ENCODE measurements at regions not wholly inside any gene's neighbourhood (a gene's known extent, or its start where the extent isn't known, plus 50 kb on each side); places are given as distances from the start of the nearest gene placed in this dataset.
A peak's percentile ranks its signal among the peaks of the same experiment; 100 is the strongest.
"Not testable (repeated sequence)": the region's sequence is repeated elsewhere in the genome, so short reads cannot be mapped to it uniquely, and the experiment has no call there.

GRCh38 chr2:131674174-131674507, 146.5 kb downstream of the CCDC74A start:
- H3K9me1 ChIP-seq (ENCODE audit: control insufficient read depth, extremely low read depth, insufficient read depth, low read length): no peaks in the 10 kb centered on the region
- no peaks in the 10 kb centered on the region for H3K9me3 ChIP-seq (ENCODE audit: control insufficient read depth, low read depth, low read length)
- H3K9ac ChIP-seq (ENCODE audit: control insufficient read depth, extremely low read depth, insufficient read depth, low read length): no peak overlapping the region
- no peaks in the 10 kb centered on the region for H3K36me3 ChIP-seq (ENCODE audit: control insufficient read depth in 2 of 2, extremely low read depth in 1 of 2, insufficient read depth in 2 of 2, low read length in 2 of 2)
- H3K4me3 ChIP-seq (ENCODE audit: control insufficient read depth in 2 of 3, extremely low read depth in 1 of 3, insufficient read depth in 2 of 3, low read depth in 1 of 3, low read length in 3 of 3): no peak overlapping the region
- TF ChIP-seq CTCF (optimal IDR thresholded peaks at IDR 0.05 in 1 of 3, IDR thresholded peaks at IDR 0.05 in 1 of 3, conservative IDR thresholded peaks at IDR 0.05 in 1 of 3; ENCODE audit: extremely low read depth in 1 of 3, insufficient read depth in 2 of 3, low read length in 3 of 3) (no peak), EZH2 (IDR thresholded peaks at IDR 0.05; ENCODE audit: low read length) (no peak)
- peak overlapping the region; percentile 37 for H3K4me2 ChIP-seq (ENCODE audit: control insufficient read depth, extremely low read depth, insufficient read depth, low read depth, low read length)
- no peaks in the 10 kb centered on the region for H4K20me1 ChIP-seq (ENCODE audit: control insufficient read depth, extremely low read depth, insufficient read depth, low read length)
- dilution Hi-C loops (cut with MboI; ENCODE audit: extremely low pct_ligation_motif_present, low sequenced_read_pairs): no loop called here
- H3K27me3 ChIP-seq (ENCODE audit: control insufficient read depth, extremely low read depth, insufficient read depth, low read length): peaks cover 4% of the 10 kb centered on the region
- H3K79me2 ChIP-seq (ENCODE audit: control insufficient read depth, insufficient read depth, low read length): no peaks in the 10 kb centered on the region
- H3K27ac ChIP-seq (ENCODE audit: control insufficient read depth, insufficient read depth, low read length): no peak overlapping the region
- FAIRE-seq: no peak
- peaks cover 23% of the 10 kb centered on the region for H3K4me1 ChIP-seq (ENCODE audit: control insufficient read depth, extremely low read depth, insufficient read depth, low read length)
- no peak for DNase-seq (ENCODE audit: low read depth, low spot score)
- H2AFZ ChIP-seq (ENCODE audit: control insufficient read depth, low read length): no peak overlapping the region

GRCh38 chr2:131681611-131682121, 154.0 kb downstream of the CCDC74A start:
- dilution Hi-C loops (cut with MboI; ENCODE audit: extremely low pct_ligation_motif_present, low sequenced_read_pairs); DNase-seq (ENCODE audit: low read depth, low spot score); H3K36me3 ChIP-seq (ENCODE audit: control insufficient read depth in 2 of 2, extremely low read depth in 1 of 2, insufficient read depth in 2 of 2, low read length in 2 of 2); H3K9me1 ChIP-seq (ENCODE audit: control insufficient read depth, extremely low read depth, insufficient read depth, low read length); H4K20me1 ChIP-seq (ENCODE audit: control insufficient read depth, extremely low read depth, insufficient read depth, low read length); FAIRE-seq; H3K9me3 ChIP-seq (ENCODE audit: control insufficient read depth, low read depth, low read length); H3K27me3 ChIP-seq (ENCODE audit: control insufficient read depth, extremely low read depth, insufficient read depth, low read length): not testable (repeated sequence)
- H3K4me1 ChIP-seq (ENCODE audit: control insufficient read depth, extremely low read depth, insufficient read depth, low read length): peaks cover 20% of the 10 kb centered on the region
- peak overlapping the region; percentile 63 for H3K27ac ChIP-seq (ENCODE audit: control insufficient read depth, insufficient read depth, low read length)
- peak overlapping the region; percentile 67 for H3K9ac ChIP-seq (ENCODE audit: control insufficient read depth, extremely low read depth, insufficient read depth, low read length)
- H3K4me3 ChIP-seq (ENCODE audit: control insufficient read depth in 2 of 3, extremely low read depth in 1 of 3, insufficient read depth in 2 of 3, low read depth in 1 of 3, low read length in 3 of 3): peak overlapping the region; percentile 69 to 85 (median 81)
- H3K4me2 ChIP-seq (ENCODE audit: control insufficient read depth, extremely low read depth, insufficient read depth, low read depth, low read length): peak overlapping the region; percentile 61
- H3K79me2 ChIP-seq (ENCODE audit: control insufficient read depth, insufficient read depth, low read length): peaks cover 14% of the 10 kb centered on the region
- H2AFZ ChIP-seq (ENCODE audit: control insufficient read depth, low read length): peak overlapping the region; percentile 99
